ENCODE measurements at regions not wholly inside any gene's neighbourhood (a gene's known extent, or its start where the extent isn't known, plus 50 kb on each side); places are given as distances from the start of the nearest gene placed in this dataset.

GRCh38 chr11:82085493-82085892, 648.2 kb downstream of the FAM181B start:
- H3K9me3 ChIP-seq: no peaks in the 10 kb centered on the region
- peaks cover 0 to 12% (median 2%) of the 10 kb centered on the region in 4 donors for H3K4me1 ChIP-seq
- DNase-seq: no peak
- no peak for TF ChIP-seq CTCF (IDR thresholded peaks at IDR 0.05)
- H3K27me3 ChIP-seq: no peaks in the 10 kb centered on the region
- no peaks in the 10 kb centered on the region for H3K36me3 ChIP-seq
- H3K27ac ChIP-seq: no peak overlapping the region
- H3K4me3 ChIP-seq: no peak overlapping the region
- intact Hi-C loops (cut with DNase I; ENCODE audit: low total_unique reads): no loop called here

GRCh38 chr11:82082976-82083375, 650.7 kb downstream of the FAM181B start:
- Histone ChIP-seq H3K36me3 (no peaks in the 10 kb centered on the region), H3K27me3 (no peaks in the 10 kb centered on the region), H3K27ac (no peak overlapping the region), H3K9me3 (no peaks in the 10 kb centered on the region), H3K4me1 (peaks cover 0 to 18% (median 2%) of the 10 kb centered on the region in 4 donors), H3K4me3 (no peak overlapping the region)
- intact Hi-C loops (cut with DNase I; ENCODE audit: low total_unique reads): no loop called here
- TF ChIP-seq CTCF (IDR thresholded peaks at IDR 0.05): no peak
- no peak for DNase-seq

GRCh38 chr11:82080160-82080559, 653.5 kb downstream of the FAM181B start:
- H3K9me3 ChIP-seq: no peaks in the 10 kb centered on the region
- H3K4me3 ChIP-seq: no peak overlapping the region
- peaks cover 0 to 18% (median 2%) of the 10 kb centered on the region in 4 donors for H3K4me1 ChIP-seq
- intact Hi-C loops (cut with DNase I; ENCODE audit: low total_unique reads): no loop called here
- no peak for DNase-seq
- no peak for TF ChIP-seq CTCF (IDR thresholded peaks at IDR 0.05)
- no peaks in the 10 kb centered on the region for H3K36me3 ChIP-seq
- no peaks in the 10 kb centered on the region for H3K27me3 ChIP-seq
- no peak overlapping the region for H3K27ac ChIP-seq

- no peaks in the 10 kb centered on the region for H3K9me3 ChIP-seq
- no peak overlapping the region for H3K27ac ChIP-seq
- H3K36me3 ChIP-seq: no peaks in the 10 kb centered on the region
- intact Hi-C loops (cut with DNase I; ENCODE audit: low total_unique reads): no loop called here
- no peak overlapping the region for H3K4me3 ChIP-seq
- no peaks in the 10 kb centered on the region for H3K27me3 ChIP-seq
- TF ChIP-seq CTCF (IDR thresholded peaks at IDR 0.05): no peak
- no peak for DNase-seq
- peaks cover 0 to 12% (median 0%) of the 10 kb centered on the region in 4 donors for H3K4me1 ChIP-seq
Observed at GRCh38 chr11:82076126-82076525, 657.5 kb downstream of the FAM181B start.

- Histone ChIP-seq H3K27ac (no peak overlapping the region), H3K27me3 (no peaks in the 10 kb centered on the region), H3K4me1 (no peaks in the 10 kb centered on the region), H3K9me3 (no peaks in the 10 kb centered on the region), H3K4me3 (no peak overlapping the region), H3K36me3 (no peaks in the 10 kb centered on the region)
- intact Hi-C loops (cut with DNase I; ENCODE audit: low total_unique reads): no loop called here
- TF ChIP-seq CTCF (IDR thresholded peaks at IDR 0.05): no peak
- no peak for DNase-seq
Observed at GRCh38 chr11:82059505-82059904, 674.2 kb downstream of the FAM181B start.

GRCh38 chr11:82056450-82056849, 677.2 kb downstream of the FAM181B start:
- H3K4me1 ChIP-seq: no peaks in the 10 kb centered on the region
- DNase-seq: no peak
- intact Hi-C loops (cut with DNase I; ENCODE audit: low total_unique reads): no loop called here
- no peak overlapping the region for H3K27ac ChIP-seq
- TF ChIP-seq CTCF (IDR thresholded peaks at IDR 0.05): no peak
- H3K9me3 ChIP-seq: no peaks in the 10 kb centered on the region
- H3K4me3 ChIP-seq: no peak overlapping the region
- no peaks in the 10 kb centered on the region for H3K36me3 ChIP-seq
- H3K27me3 ChIP-seq: no peaks in the 10 kb centered on the region

Measured in tibial artery (tissue), 4 donors.